IMR-90 (cell line): ENCODE measurements at regions not wholly inside any gene's neighbourhood (a gene's known extent, or its start where the extent isn't known, plus 50 kb on each side); places are given as distances from the start of the nearest gene placed in this dataset.

Experiments
- ATAC-seq: fragments of 200-7000 bp; cut with Tn5 transposase; 2 replicates; pipeline ENCODE4 v1.9.1; 2020; ENCODE audit warnings: low read depth, mild to moderate bottlenecking, moderate library complexity
- BruUV-seq: library from RNA; stranded (reverse); fragments of 400-500 nt; replicated peaks from 2 replicates; lab custom pipeline; 2021; lab: Mats Ljungman, UMichigan
- CTCF ChIA-PET: fragments of 300-600 bp; formaldehyde crosslinking; extraction: SDS; loops from one replicate; lab custom pipeline; 2021; ENCODE audit warnings: antibody characterized with exemption; lab: Yijun Ruan, JAX
- POLR2A ChIA-PET: fragments of 300-600 bp; sonication (Branson Sonifier 250); formaldehyde crosslinking; loops from one replicate; lab custom pipeline; 2022; ENCODE audit warnings: antibody characterized with exemption; ENCODE audit not compliant: unreplicated experiment; lab: Charles Lee
- DNase-seq: peaks from one replicate; pipeline ENCODE4 v3.0.0; 2013
- H2AFZ ChIP-seq: replicated peaks from 2 replicates; pipeline ENCODE3; 2013; ENCODE audit warnings: low read length, mild to moderate bottlenecking; ENCODE audit not compliant: poor library complexity
- H2AK5ac ChIP-seq: 2 replicates; pipeline ENCODE4 v1.6.1; 2013; ENCODE audit warnings: low read depth, low read length, inconsistent platforms
- H2AK9ac ChIP-seq: replicated peaks from 2 replicates; pipeline ENCODE3; 2013; ENCODE audit warnings: mild to moderate bottlenecking, low read depth, low read length, moderate library complexity; ENCODE audit not compliant: poor library complexity
- H2BK120ac ChIP-seq: 2 replicates; pipeline ENCODE4 v1.6.1; 2013; ENCODE audit warnings: low read depth, low read length, inconsistent platforms
- H2BK15ac ChIP-seq: 3 replicates; pipeline ENCODE4 v1.6.1; 2013; ENCODE audit warnings: low read depth, low read length, inconsistent platforms
- H2BK20ac ChIP-seq: 2 replicates; pipeline ENCODE4 v1.6.1; 2013; ENCODE audit warnings: low read depth, mild to moderate bottlenecking, inconsistent platforms, low read length, moderate library complexity
- H2BK5ac ChIP-seq: 2 replicates; pipeline ENCODE4 v1.6.1; 2013; ENCODE audit warnings: mild to moderate bottlenecking, low read depth, low read length, inconsistent platforms; ENCODE audit not compliant: poor library complexity, severe bottlenecking
- H3K14ac ChIP-seq: replicated peaks from 2 replicates; pipeline ENCODE4 v1.6.1; 2013; ENCODE audit warnings: low read depth, low read length, inconsistent platforms
- H3K18ac ChIP-seq: 2 replicates; pipeline ENCODE4 v1.6.1; 2013; ENCODE audit warnings: low read depth, low read length, control low read depth
- H3K23ac ChIP-seq: 2 replicates; pipeline ENCODE4 v1.6.1; 2013; ENCODE audit warnings: low read depth, low read length, inconsistent platforms
- H3K27ac ChIP-seq: 2 replicates; pipeline ENCODE4 v1.5.1; 2013; ENCODE audit warnings: mild to moderate bottlenecking, control low read depth, low read length; ENCODE audit not compliant: insufficient read depth
- H3K27me3 ChIP-seq: 2 replicates; pipeline ENCODE4 v1.6.1; 2013; ENCODE audit warnings: low read length; ENCODE audit not compliant: control insufficient read depth, insufficient read depth
- H3K36me3 ChIP-seq: 2 replicates; pipeline ENCODE4 v1.6.1; 2013; ENCODE audit warnings: low read length, mixed read lengths; ENCODE audit not compliant: control insufficient read depth, insufficient read depth
- H3K4ac ChIP-seq: 2 replicates; pipeline ENCODE4 v1.6.1; 2013; ENCODE audit warnings: low read depth, low read length, inconsistent platforms
- H3K4me1 ChIP-seq: 2 replicates; pipeline ENCODE4 v1.6.1; 2013; ENCODE audit warnings: low read length, mixed read lengths; ENCODE audit not compliant: control insufficient read depth, insufficient read depth
- H3K4me2 ChIP-seq: 2 replicates; pipeline ENCODE4 v1.6.1; 2013; ENCODE audit warnings: low read depth, mild to moderate bottlenecking, control low read depth, low read length, moderate library complexity
- H3K4me3 ChIP-seq: 2 replicates; pipeline ENCODE4 v1.5.1; 2013; ENCODE audit warnings: low read depth, mild to moderate bottlenecking, control low read depth, low read length, moderate library complexity; ENCODE audit not compliant: insufficient read depth
- H3K56ac ChIP-seq: 2 replicates; pipeline ENCODE4 v1.6.1; 2013; ENCODE audit warnings: low read length, inconsistent platforms; ENCODE audit not compliant: insufficient read depth; ENCODE audit errors: extremely low read depth
- H3K79me1 ChIP-seq, 2 experiments: 2 replicates each; pipeline ENCODE4 v1.6.1; 2013; ENCODE audit warnings: low read length in 2 of 2, inconsistent platforms in 1 of 2, low read depth in 1 of 2
- H3K9ac ChIP-seq: 2 replicates; pipeline ENCODE4 v1.6.1; 2013; ENCODE audit warnings: low read depth, low read length, control low read depth
- H3K9me1 ChIP-seq: 2 replicates; pipeline ENCODE4 v1.6.1; 2013; ENCODE audit warnings: low read length, inconsistent platforms; ENCODE audit not compliant: insufficient read depth
- H3K9me3 ChIP-seq: 2 replicates; pipeline ENCODE4 v1.6.1; 2013; ENCODE audit warnings: low read length; ENCODE audit not compliant: control insufficient read depth, insufficient read depth
- H4K20me1 ChIP-seq: 2 replicates; pipeline ENCODE4 v1.6.1; 2013; ENCODE audit warnings: low read length, inconsistent platforms; ENCODE audit not compliant: insufficient read depth
- H4K5ac ChIP-seq: 2 replicates; pipeline ENCODE4 v1.6.1; 2013; ENCODE audit warnings: mild to moderate bottlenecking, low read depth, low read length, control low read depth
- H4K8ac ChIP-seq, 2 experiments: 2 replicates each; pipeline ENCODE4 v1.6.1; 2013; ENCODE audit warnings: low read depth in 2 of 2, low read length in 2 of 2, control low read depth in 1 of 2, inconsistent platforms in 1 of 2
- H4K91ac ChIP-seq: 2 replicates; pipeline ENCODE4 v1.6.1; 2013; ENCODE audit warnings: low read depth, low read length, inconsistent platforms; ENCODE audit not compliant: insufficient read depth
- BHLHE40 ChIP-seq: fragments of 150-350 bp; IDR thresholded peaks from 2 replicates; pipeline ENCODE4 v1.6.1; 2016; ENCODE audit warnings: mild to moderate bottlenecking, low read depth, low read length
- CEBPB ChIP-seq: IDR thresholded peaks from 2 replicates; pipeline ENCODE4 v1.6.1; 2012; ENCODE audit warnings: low read depth, low read length, improper control_type of control experiment
- CHD1 ChIP-seq: IDR thresholded peaks from 2 replicates; pipeline ENCODE4 v1.6.1; 2012; ENCODE audit warnings: low read depth, low read length, improper control_type of control experiment
- ELK1 ChIP-seq: fragments of 150-350 bp; IDR thresholded peaks from 2 replicates; pipeline ENCODE4 v1.6.1; 2016; ENCODE audit warnings: low read depth, mild to moderate bottlenecking, low read length, moderate library complexity, borderline replicate concordance
- FOS ChIP-seq: fragments of 150-350 bp; IDR thresholded peaks from 2 replicates; pipeline ENCODE4 v1.6.1; 2016; ENCODE audit warnings: low read depth, low read length
- MAFK ChIP-seq: IDR thresholded peaks from 2 replicates; pipeline ENCODE4 v1.6.1; 2012; ENCODE audit warnings: low read depth, low read length, improper control_type of control experiment
- MAZ ChIP-seq: IDR thresholded peaks from 2 replicates; pipeline ENCODE4 v1.6.1; 2012; ENCODE audit warnings: low read depth, mild to moderate bottlenecking, low read length, improper control_type of control experiment, moderate library complexity, borderline replicate concordance
- MXI1 ChIP-seq: IDR thresholded peaks from 2 replicates; pipeline ENCODE4 v1.6.1; 2012; ENCODE audit warnings: low read depth, mild to moderate bottlenecking, low read length, moderate library complexity, borderline replicate concordance
- NFE2L2 ChIP-seq: fragments of 150-350 bp; IDR thresholded peaks from 2 replicates; pipeline ENCODE4 v1.6.1; 2016; ENCODE audit warnings: low read depth, mild to moderate bottlenecking, low read length
- POLR2A ChIP-seq: IDR thresholded peaks from 2 replicates; pipeline ENCODE4 v1.6.1; 2012; ENCODE audit warnings: mild to moderate bottlenecking, low read depth, low read length
- RAD21 ChIP-seq: IDR thresholded peaks from 2 replicates; pipeline ENCODE4 v1.6.1; 2012; ENCODE audit warnings: low read length, improper control_type of control experiment
- RCOR1 ChIP-seq: IDR thresholded peaks from 2 replicates; pipeline ENCODE4 v1.6.1; 2012; ENCODE audit warnings: mild to moderate bottlenecking, low read length, improper control_type of control experiment; ENCODE audit not compliant: insufficient replicate concordance
- RFX5 ChIP-seq: IDR thresholded peaks from 2 replicates; pipeline ENCODE4 v1.8.0; 2012; ENCODE audit warnings: low read depth, mild to moderate bottlenecking, low read length, moderate library complexity
- SMC3 ChIP-seq: fragments of 150-350 bp; IDR thresholded peaks from 2 replicates; pipeline ENCODE4 v1.6.1; 2016; ENCODE audit warnings: low read depth, mild to moderate bottlenecking, antibody characterized with exemption, low read length, moderate library complexity
- WGBS, 2 experiments: methylation state at CpG; one replicate each; pipeline versions ENCODE4 v1.1.5 to v1.1.7; 2013; ENCODE audit warnings: missing lambda C conversion rate in 2 of 2; ENCODE audit not compliant: insufficient read length in 1 of 2; ENCODE audit errors: extremely low coverage in 2 of 2; 5-methylcytosine and 5-hydroxymethylcytosine counted together
- dilution Hi-C: fragments of 300-500 bp; cut with HindIII; formaldehyde crosslinking; loops from one replicate; pipeline ENCODE4 v1.14.3; 2018; ENCODE audit warnings: low sequenced_read_pairs; ENCODE audit not compliant: unreplicated experiment
- in situ Hi-C: fragments of 300-500 bp; cut with MboI; formaldehyde crosslinking; loops from 3 replicates; pipeline ENCODE4 v1.14.3; 2019; ENCODE audit warnings: low sequenced_read_pairs, inconsistent platforms, mixed read lengths
- intact Hi-C: fragments of 100-400 bp; cut with micrococcal nuclease; formaldehyde crosslinking; loops from 2 replicates; pipeline ENCODE4 v1.10.0; 2022
- TF ChIP-seq, protein P1 (sequence below): fragments of 150-350 bp; IDR thresholded peaks from 2 replicates; pipeline ENCODE4 v1.6.1; 2017; ENCODE audit warnings: mild to moderate bottlenecking, antibody characterized with exemption, low read length, low read depth
- TF ChIP-seq, protein P2 (sequence below): conservative IDR thresholded peaks from 2 replicates; pipeline ENCODE4 v1.5.1; 2012; ENCODE audit warnings: mild to moderate bottlenecking, low read depth, low read length, improper control_type of control experiment

DNA sequence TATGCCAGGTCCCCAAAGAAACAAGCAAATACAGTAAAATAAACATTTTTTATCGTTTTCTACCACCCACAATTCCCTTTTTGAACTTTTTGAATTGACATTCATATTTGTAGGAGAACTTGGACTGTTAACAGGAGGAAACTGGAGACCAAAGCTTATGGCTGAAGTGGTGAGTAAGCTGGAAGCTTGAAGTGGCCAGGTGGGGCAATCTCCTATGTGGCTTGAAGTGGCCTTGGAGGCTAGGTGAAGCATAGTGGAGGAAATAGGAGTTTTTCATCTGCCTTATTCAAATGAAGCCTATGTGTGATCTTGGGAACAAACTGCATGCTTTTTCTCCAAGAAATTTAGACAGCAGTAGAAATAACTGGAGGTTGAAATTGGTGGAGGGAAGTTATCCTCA, 962.9 kb upstream of the FANCL start:
- no peak overlapping the region for H3K23ac ChIP-seq
- ATAC-seq (no peak), DNase-seq (no peak)
- TF ChIP-seq SMC3 (no peak), RFX5 (no peak), BHLHE40 (no peak), CHD1 (no peak), CEBPB (no peak), ELK1 (no peak), MXI1 (no peak), FOS (no peak), RAD21 (no peak), NFE2L2 (no peak), RCOR1 (no peak), MAFK (no peak), POLR2A (no peak), MAZ (no peak)
- TF ChIP-seq, protein P1, sequence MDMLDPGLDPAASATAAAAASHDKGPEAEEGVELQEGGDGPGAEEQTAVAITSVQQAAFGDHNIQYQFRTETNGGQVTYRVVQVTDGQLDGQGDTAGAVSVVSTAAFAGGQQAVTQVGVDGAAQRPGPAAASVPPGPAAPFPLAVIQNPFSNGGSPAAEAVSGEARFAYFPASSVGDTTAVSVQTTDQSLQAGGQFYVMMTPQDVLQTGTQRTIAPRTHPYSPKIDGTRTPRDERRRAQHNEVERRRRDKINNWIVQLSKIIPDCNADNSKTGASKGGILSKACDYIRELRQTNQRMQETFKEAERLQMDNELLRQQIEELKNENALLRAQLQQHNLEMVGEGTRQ, result no peak
- TF ChIP-seq, protein P2, sequence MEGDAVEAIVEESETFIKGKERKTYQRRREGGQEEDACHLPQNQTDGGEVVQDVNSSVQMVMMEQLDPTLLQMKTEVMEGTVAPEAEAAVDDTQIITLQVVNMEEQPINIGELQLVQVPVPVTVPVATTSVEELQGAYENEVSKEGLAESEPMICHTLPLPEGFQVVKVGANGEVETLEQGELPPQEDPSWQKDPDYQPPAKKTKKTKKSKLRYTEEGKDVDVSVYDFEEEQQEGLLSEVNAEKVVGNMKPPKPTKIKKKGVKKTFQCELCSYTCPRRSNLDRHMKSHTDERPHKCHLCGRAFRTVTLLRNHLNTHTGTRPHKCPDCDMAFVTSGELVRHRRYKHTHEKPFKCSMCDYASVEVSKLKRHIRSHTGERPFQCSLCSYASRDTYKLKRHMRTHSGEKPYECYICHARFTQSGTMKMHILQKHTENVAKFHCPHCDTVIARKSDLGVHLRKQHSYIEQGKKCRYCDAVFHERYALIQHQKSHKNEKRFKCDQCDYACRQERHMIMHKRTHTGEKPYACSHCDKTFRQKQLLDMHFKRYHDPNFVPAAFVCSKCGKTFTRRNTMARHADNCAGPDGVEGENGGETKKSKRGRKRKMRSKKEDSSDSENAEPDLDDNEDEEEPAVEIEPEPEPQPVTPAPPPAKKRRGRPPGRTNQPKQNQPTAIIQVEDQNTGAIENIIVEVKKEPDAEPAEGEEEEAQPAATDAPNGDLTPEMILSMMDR, result no peak
- no peak overlapping the region for H4K8ac ChIP-seq
- no peaks in the 10 kb centered on the region for H3K79me1 ChIP-seq
- no peak overlapping the region for H3K14ac ChIP-seq
- no peak overlapping the region for H2AK5ac ChIP-seq
- no peak overlapping the region for H3K56ac ChIP-seq
- H4K91ac ChIP-seq, result no peak overlapping the region
- H2AK9ac ChIP-seq, result no peak overlapping the region
- ChIA-PET CTCF (no interaction called here), POLR2A (no interaction called here)
- no peak overlapping the region for H2BK20ac ChIP-seq
- H3K4me2 ChIP-seq, result no peak overlapping the region
- no peaks in the 10 kb centered on the region for H4K20me1 ChIP-seq
- no peak overlapping the region for H3K18ac ChIP-seq
- no CpG with 5 or more reads among the region's 1 CpG for WGBS, 2 experiments
- intact Hi-C loops (no loop called here), dilution Hi-C loops (no loop called here), in situ Hi-C loops (no loop called here)
- H4K5ac ChIP-seq, result no peak overlapping the region
- H2BK5ac ChIP-seq, result no peak overlapping the region
- BruUV-seq, result no TSS peak
- H3K9me3 ChIP-seq, result no peaks in the 10 kb centered on the region
- no peak overlapping the region for H3K9ac ChIP-seq
- H2BK120ac ChIP-seq, result no peak overlapping the region
- H3K27me3 ChIP-seq, result no peaks in the 10 kb centered on the region
- no peaks in the 10 kb centered on the region for H3K9me1 ChIP-seq
- H3K36me3 ChIP-seq, result no peaks in the 10 kb centered on the region
- H3K27ac ChIP-seq, result no peak overlapping the region
- H3K4me1 ChIP-seq, result no peaks in the 10 kb centered on the region
- no peak overlapping the region for H3K4ac ChIP-seq
- H3K4me3 ChIP-seq, result no peak overlapping the region
- no peak overlapping the region for H2BK15ac ChIP-seq
- H2AFZ ChIP-seq, result no peak overlapping the region
